IPS-18a (cell line): ENCODE measurements at regions not wholly inside any gene's neighbourhood (a gene's known extent, or its start where the extent isn't known, plus 50 kb on each side); places are given as distances from the start of the nearest gene placed in this dataset.

Experiments used
- H3K27ac ChIP-seq: one replicate; pipeline ENCODE4 v1.5.1; 2013; ENCODE audit warnings: low read length
- H3K27me3 ChIP-seq: one replicate; pipeline ENCODE4 v1.6.1; 2013; ENCODE audit warnings: mild to moderate bottlenecking, low read length; ENCODE audit not compliant: control insufficient read depth, insufficient read depth
- H3K36me3 ChIP-seq: one replicate; pipeline ENCODE4 v1.6.1; 2013; ENCODE audit warnings: low read depth, low read length; ENCODE audit not compliant: control insufficient read depth
- H3K4me1 ChIP-seq: one replicate; pipeline ENCODE4 v1.6.1; 2013; ENCODE audit warnings: low read depth, low read length; ENCODE audit not compliant: control insufficient read depth
- H3K4me3 ChIP-seq: one replicate; pipeline ENCODE4 v1.5.1; 2013; ENCODE audit warnings: low read length
- H3K9ac ChIP-seq: one replicate; pipeline ENCODE4 v1.6.1; 2013; ENCODE audit warnings: mild to moderate bottlenecking, low read length, moderate library complexity
- H3K9me3 ChIP-seq: one replicate; pipeline ENCODE4 v1.6.1; 2013; ENCODE audit warnings: low read depth, low read length; ENCODE audit not compliant: control insufficient read depth

- no peaks in the 10 kb centered on the region for H3K36me3 ChIP-seq
- no peak overlapping the region for H3K4me3 ChIP-seq
Measured at GRCh38 chr11:70926543-70927201, 325.7 kb downstream of the SHANK2 start.

GRCh38 chr11:70928854-70929598 is 323.4 kb downstream of the SHANK2 start:
- Histone ChIP-seq H3K4me3 (no peak overlapping the region), H3K4me1 (peaks cover 16% of the 10 kb centered on the region), H3K27me3 (no peaks in the 10 kb centered on the region), H3K9me3 (no peaks in the 10 kb centered on the region), H3K27ac (no peak overlapping the region), H3K36me3 (no peaks in the 10 kb centered on the region), H3K9ac (no peak overlapping the region)

More at GRCh38 chr11:70926543-70927201, 325.7 kb downstream of the SHANK2 start:
- no peak overlapping the region for H3K27ac ChIP-seq
- H3K9ac ChIP-seq: no peak overlapping the region
- H3K27me3 ChIP-seq: no peaks in the 10 kb centered on the region
- H3K9me3 ChIP-seq: peaks cover 4% of the 10 kb centered on the region
- peaks cover 16% of the 10 kb centered on the region for H3K4me1 ChIP-seq

- no peak overlapping the region for H3K4me3 ChIP-seq
- H3K36me3 ChIP-seq: no peaks in the 10 kb centered on the region
- H3K27me3 ChIP-seq: no peaks in the 10 kb centered on the region
- H3K9me3 ChIP-seq: no peaks in the 10 kb centered on the region
- no peak overlapping the region for H3K9ac ChIP-seq
- peaks cover 16% of the 10 kb centered on the region for H3K4me1 ChIP-seq
- H3K27ac ChIP-seq: no peak overlapping the region
Measured at GRCh38 chr11:70930215-70930614, 322.2 kb downstream of the SHANK2 start.

- H3K36me3 ChIP-seq: no peaks in the 10 kb centered on the region
- no peaks in the 10 kb centered on the region for H3K9me3 ChIP-seq
- no peak overlapping the region for H3K4me3 ChIP-seq
- no peak overlapping the region for H3K9ac ChIP-seq
- H3K27me3 ChIP-seq: no peaks in the 10 kb centered on the region
- H3K27ac ChIP-seq: no peak overlapping the region
- H3K4me1 ChIP-seq: peaks cover 16% of the 10 kb centered on the region
Measured at GRCh38 chr11:70931430-70931829, 320.9 kb downstream of the SHANK2 start.

- no peaks in the 10 kb centered on the region for H3K36me3 ChIP-seq
- H3K27ac ChIP-seq: no peak overlapping the region
- H3K4me3 ChIP-seq: no peak overlapping the region
- H3K4me1 ChIP-seq: no peaks in the 10 kb centered on the region
- no peaks in the 10 kb centered on the region for H3K27me3 ChIP-seq
- no peaks in the 10 kb centered on the region for H3K9me3 ChIP-seq
- H3K9ac ChIP-seq: no peak overlapping the region
Measured at GRCh38 chr11:70933981-70934583, 318.3 kb downstream of the SHANK2 start.

GRCh38 chr11:70935006-70935768 is 317.2 kb downstream of the SHANK2 start:
- H3K4me1 ChIP-seq: no peaks in the 10 kb centered on the region
- H3K36me3 ChIP-seq: no peaks in the 10 kb centered on the region
- H3K27ac ChIP-seq: no peak overlapping the region
- H3K27me3 ChIP-seq: no peaks in the 10 kb centered on the region
- H3K9ac ChIP-seq: no peak overlapping the region
- H3K9me3 ChIP-seq: no peaks in the 10 kb centered on the region
- H3K4me3 ChIP-seq: no peak overlapping the region

GRCh38 chr11:70942593-70942992 is 309.8 kb downstream of the SHANK2 start:
- Histone ChIP-seq H3K9ac (no peak overlapping the region), H3K27me3 (no peaks in the 10 kb centered on the region), H3K36me3 (no peaks in the 10 kb centered on the region), H3K27ac (no peak overlapping the region), H3K9me3 (peaks cover 11% of the 10 kb centered on the region), H3K4me1 (no peaks in the 10 kb centered on the region), H3K4me3 (no peak overlapping the region)

- Histone ChIP-seq H3K36me3 (no peaks in the 10 kb centered on the region), H3K9me3 (peaks cover 11% of the 10 kb centered on the region), H3K4me1 (no peaks in the 10 kb centered on the region), H3K27me3 (no peaks in the 10 kb centered on the region), H3K27ac (no peak overlapping the region), H3K9ac (no peak overlapping the region), H3K4me3 (no peak overlapping the region)
Measured at GRCh38 chr11:70944141-70944540, 308.2 kb downstream of the SHANK2 start.

- no peak overlapping the region for H3K9ac ChIP-seq
- no peaks in the 10 kb centered on the region for H3K27me3 ChIP-seq
- H3K36me3 ChIP-seq: no peaks in the 10 kb centered on the region
- H3K4me1 ChIP-seq: no peaks in the 10 kb centered on the region
- no peak overlapping the region for H3K4me3 ChIP-seq
- H3K27ac ChIP-seq: no peak overlapping the region
- H3K9me3 ChIP-seq: peaks cover 11% of the 10 kb centered on the region
Measured at GRCh38 chr11:70944636-70945035, 307.7 kb downstream of the SHANK2 start.

- no peak overlapping the region for H3K4me3 ChIP-seq
- no peaks in the 10 kb centered on the region for H3K36me3 ChIP-seq
- H3K27me3 ChIP-seq: no peaks in the 10 kb centered on the region
- peaks cover 3% of the 10 kb centered on the region for H3K9me3 ChIP-seq
- no peaks in the 10 kb centered on the region for H3K4me1 ChIP-seq
- H3K27ac ChIP-seq: no peak overlapping the region
- H3K9ac ChIP-seq: no peak overlapping the region
Measured at GRCh38 chr11:70948398-70948797, 304.0 kb downstream of the SHANK2 start.

- H3K36me3 ChIP-seq: no peaks in the 10 kb centered on the region
- H3K9ac ChIP-seq: no peak overlapping the region
- H3K9me3 ChIP-seq: peaks cover 3% of the 10 kb centered on the region
- no peaks in the 10 kb centered on the region for H3K4me1 ChIP-seq
- no peaks in the 10 kb centered on the region for H3K27me3 ChIP-seq
- no peak overlapping the region for H3K4me3 ChIP-seq
- H3K27ac ChIP-seq: no peak overlapping the region
Measured at GRCh38 chr11:70948855-70949531, 303.4 kb downstream of the SHANK2 start.
